Uterus (tissue), 2 donors: ENCODE measurements at regions not wholly inside any gene's neighbourhood (a gene's known extent, or its start where the extent isn't known, plus 50 kb on each side); places are given as distances from the start of the nearest gene placed in this dataset.

Experiments used
- POLR2A ChIP-seq, 2 donors: fragments of 450-650 bp; IDR thresholded peaks; one replicate each; pipeline ENCODE4 v1.6.1; 2016; ENCODE audit warnings: antibody characterized with exemption in 2 of 2, mild to moderate bottlenecking in 1 of 2, moderate library complexity in 1 of 2
- TF ChIP-seq, protein P1 (sequence below), 4 experiments: fragments of 200-600 bp in 2 of 4; fragments of 450-650 bp in 2 of 4; sonication (generic) in 2 of 4; IDR thresholded peaks; one replicate each; pipeline ENCODE4 v1.5.1; 2016 to 2019; ENCODE audit warnings: antibody characterized with exemption in 4 of 4, mild to moderate bottlenecking in 2 of 4, moderate library complexity in 1 of 4

DNA sequence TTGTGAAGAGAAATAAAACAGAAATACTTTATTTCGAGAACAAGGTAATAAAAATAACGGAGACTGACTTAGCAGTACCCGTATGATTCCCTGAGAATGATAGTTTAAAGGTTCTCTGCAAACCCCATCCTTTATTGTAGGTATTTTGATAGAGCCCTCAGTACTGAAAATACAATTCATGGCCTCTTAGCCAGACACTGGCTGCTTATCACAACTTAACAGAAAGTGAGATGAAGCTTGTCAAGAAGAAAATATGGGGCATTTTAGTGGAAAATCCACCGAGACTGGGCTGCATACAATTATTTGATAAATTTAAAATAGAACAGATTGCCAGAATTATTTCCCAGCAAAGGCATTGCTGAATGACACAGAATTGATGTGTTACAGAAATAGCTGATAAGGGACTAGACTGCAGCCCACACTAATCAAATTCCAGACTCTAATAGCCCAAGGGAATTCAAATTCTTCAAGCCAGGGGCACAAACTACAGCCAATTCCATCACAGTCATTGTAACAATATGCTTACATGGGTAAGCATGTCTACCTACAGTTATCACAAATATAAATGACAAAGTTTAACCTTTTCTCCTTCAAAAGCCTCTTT, 521.9 kb downstream of the PLOD2 start:
- TF ChIP-seq, protein P1, sequence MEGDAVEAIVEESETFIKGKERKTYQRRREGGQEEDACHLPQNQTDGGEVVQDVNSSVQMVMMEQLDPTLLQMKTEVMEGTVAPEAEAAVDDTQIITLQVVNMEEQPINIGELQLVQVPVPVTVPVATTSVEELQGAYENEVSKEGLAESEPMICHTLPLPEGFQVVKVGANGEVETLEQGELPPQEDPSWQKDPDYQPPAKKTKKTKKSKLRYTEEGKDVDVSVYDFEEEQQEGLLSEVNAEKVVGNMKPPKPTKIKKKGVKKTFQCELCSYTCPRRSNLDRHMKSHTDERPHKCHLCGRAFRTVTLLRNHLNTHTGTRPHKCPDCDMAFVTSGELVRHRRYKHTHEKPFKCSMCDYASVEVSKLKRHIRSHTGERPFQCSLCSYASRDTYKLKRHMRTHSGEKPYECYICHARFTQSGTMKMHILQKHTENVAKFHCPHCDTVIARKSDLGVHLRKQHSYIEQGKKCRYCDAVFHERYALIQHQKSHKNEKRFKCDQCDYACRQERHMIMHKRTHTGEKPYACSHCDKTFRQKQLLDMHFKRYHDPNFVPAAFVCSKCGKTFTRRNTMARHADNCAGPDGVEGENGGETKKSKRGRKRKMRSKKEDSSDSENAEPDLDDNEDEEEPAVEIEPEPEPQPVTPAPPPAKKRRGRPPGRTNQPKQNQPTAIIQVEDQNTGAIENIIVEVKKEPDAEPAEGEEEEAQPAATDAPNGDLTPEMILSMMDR (IDR thresholded peaks at IDR 0.05) = no peak
- no peak for TF ChIP-seq POLR2A (IDR thresholded peaks at IDR 0.05)
